ENCODE measurements at regions not wholly inside any gene's neighbourhood (a gene's known extent, or its start where the extent isn't known, plus 50 kb on each side); places are given as distances from the start of the nearest gene placed in this dataset.

- 0 out of 2 replicates have a peak, but pooled peaks cover 7% of the 10 kb centered on the region for H3K9me3 ChIP-seq (replicated peaks; ENCODE audit: control insufficient read depth, insufficient read depth, low read depth, low read length)
- in situ Hi-C loops (cut with MboI) = no loop called here
- no peaks in the 10 kb centered on the region for H3K4me1 ChIP-seq (replicated peaks in 1 of 2; ENCODE audit: control insufficient read depth in 2 of 2, insufficient read depth in 2 of 2, low read length in 2 of 2)
- H3K27ac ChIP-seq (ENCODE audit: extremely low read depth, low read depth, low read length) = no peak overlapping the region
- intact Hi-C loops (cut with micrococcal nuclease) = no loop called here
- H2AFZ ChIP-seq (ENCODE audit: low read depth, low read length) = no peak overlapping the region
- H4K20me1 ChIP-seq (replicated peaks; ENCODE audit: control insufficient read depth, insufficient read depth, low read length) = no peaks in the 10 kb centered on the region
- no peak overlapping the region for H3K4me3 ChIP-seq
- WGBS (ENCODE audit: insufficient coverage, low coverage, missing lambda C conversion rate) = 3% methylated on average over 3 of the region's 3 CpGs
- no peak overlapping the region for H3K4me2 ChIP-seq (ENCODE audit: insufficient read depth, low read length)
- no peak for TF ChIP-seq TARDBP (IDR thresholded peaks at IDR 0.05)
- TF ChIP-seq TRIM28 (IDR thresholded peaks at IDR 0.05) = 0 out of 2 replicates have a peak, but pooled peaks have one; percentile 46
- TF ChIP-seq ZNF280A (IDR thresholded peaks at IDR 0.05; ENCODE audit: low read depth, partially characterized antibody) = peak; percentile 33
- TF ChIP-seq CBX5 (IDR thresholded peaks at IDR 0.05; ENCODE audit: borderline replicate concordance, low read depth) = peak; percentile 84; the same call in 1 of the 2 replicates
- TF ChIP-seq KDM4B (IDR thresholded peaks at IDR 0.05; ENCODE audit: borderline replicate concordance in 2 of 2, low read depth in 1 of 2) = no peak
- peak in 1 of 2 experiments; percentile 80; a peak in 1 of 3 replicates for TF ChIP-seq CBX3 (IDR thresholded peaks at IDR 0.05; ENCODE audit: borderline replicate concordance in 1 of 2, low read length in 2 of 2)
- TF ChIP-seq CUX1 (CRISPR knock-in tag; IDR thresholded peaks at IDR 0.05) = no peak
- ATAC-seq (no peak), FAIRE-seq (no peak), DNase-seq (ENCODE audit: extremely low read depth in 1 of 4, low spot score in 3 of 4) (peak in 1 of 4 experiments; percentile 9)
- ChIA-PET CTCF (ENCODE audit: low intra/inter-chr PET ratio) (no interaction called here), POLR2A (interaction anchor here (0.6 kb wide), 1 partner anchor 464 kb away, joined by 4 read pairs; no protein-coding TSS in a partner anchor)
- H3K79me2 ChIP-seq (ENCODE audit: control insufficient read depth, insufficient read depth, low read length) = no peaks in the 10 kb centered on the region
- H3K9ac ChIP-seq (ENCODE audit: insufficient read depth in 1 of 2, low read depth in 2 of 2, low read length in 2 of 2) = no peak overlapping the region
- no TSS peak for BruUV-seq (replicated peaks)
- no peaks in the 10 kb centered on the region for H3K36me3 ChIP-seq (ENCODE audit: control insufficient read depth, insufficient read depth, low read length)
- H3K9me1 ChIP-seq (ENCODE audit: control insufficient read depth, insufficient read depth, low read length) = no peaks in the 10 kb centered on the region
- H3K27me3 ChIP-seq (ENCODE audit: control insufficient read depth in 2 of 2, insufficient read depth in 2 of 2, low read length in 2 of 2) = no peaks in the 10 kb centered on the region
Measured at GRCh38 chr1:192430644-192431043, 113.9 kb downstream of the RGS21 start.

Data from K562 (cell line).